ENCODE measurements at regions not wholly inside any gene's neighbourhood (a gene's known extent, or its start where the extent isn't known, plus 50 kb on each side); places are given as distances from the start of the nearest gene placed in this dataset.

DNA sequence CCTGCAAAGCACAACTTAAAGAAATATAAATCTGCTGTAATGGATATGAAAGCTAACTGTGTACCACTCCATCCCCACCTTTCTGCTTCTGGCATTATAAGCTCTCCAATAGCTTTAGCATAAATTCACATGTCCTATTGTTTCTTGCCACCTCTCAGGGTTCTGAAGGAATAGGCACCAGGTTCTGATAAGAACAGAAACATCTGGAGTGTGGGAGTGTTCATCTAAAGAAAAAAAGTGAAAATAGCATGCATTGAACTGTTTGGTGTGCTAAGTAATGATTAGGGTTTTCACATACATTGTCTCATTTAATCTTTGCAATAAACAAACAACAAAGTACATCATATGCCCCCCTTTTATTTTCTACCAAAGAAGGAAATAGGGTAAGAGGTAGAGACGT is 72.3 kb downstream of the FAM76B start:
- no peak for DNase-seq (ENCODE audit: low spot score)

DNA sequence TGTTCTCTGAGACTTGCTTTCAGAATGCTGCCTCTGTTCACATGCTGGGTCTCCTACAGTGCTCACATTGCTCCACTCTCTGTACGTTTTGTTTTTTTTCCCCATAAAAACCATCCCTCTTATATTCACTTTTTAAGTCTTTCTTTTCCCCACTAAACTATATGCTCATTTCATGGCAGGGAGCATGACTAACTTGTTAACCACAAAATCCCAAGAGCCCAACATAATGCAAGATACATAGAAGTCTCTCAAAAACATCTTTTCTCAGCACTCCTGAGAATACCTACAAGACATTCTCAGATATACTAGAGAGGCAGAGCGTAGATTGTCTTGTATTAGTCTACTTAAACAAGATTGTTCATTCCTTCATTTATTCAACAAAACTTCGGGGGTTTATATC is 73.3 kb downstream of the FAM76B start:
- DNase-seq (ENCODE audit: low spot score): no peak

DNA sequence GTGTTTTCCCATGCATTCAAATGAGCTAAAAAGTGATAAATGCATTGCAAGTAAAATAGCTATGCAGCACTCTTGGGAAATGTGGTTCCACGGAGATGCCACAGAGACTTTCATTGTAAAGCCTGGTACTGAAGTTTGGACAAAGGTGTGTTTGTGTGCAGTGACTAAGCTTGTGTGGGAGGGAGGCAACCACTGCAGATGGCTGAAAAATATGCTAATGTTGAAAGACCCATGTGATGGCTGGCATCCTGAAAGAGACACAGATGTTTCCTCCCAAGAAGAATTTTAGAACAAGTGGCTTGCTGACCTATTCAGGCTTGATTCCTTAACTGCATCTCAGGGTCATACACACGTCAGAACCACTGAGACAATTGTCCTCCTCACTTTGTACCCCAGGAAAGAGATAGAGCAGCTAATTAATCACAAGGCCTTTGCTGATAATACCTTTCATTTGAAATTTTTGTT is 73.8 kb downstream of the FAM76B start:
- DNase-seq (ENCODE audit: low spot score): peak; percentile 79

DNA sequence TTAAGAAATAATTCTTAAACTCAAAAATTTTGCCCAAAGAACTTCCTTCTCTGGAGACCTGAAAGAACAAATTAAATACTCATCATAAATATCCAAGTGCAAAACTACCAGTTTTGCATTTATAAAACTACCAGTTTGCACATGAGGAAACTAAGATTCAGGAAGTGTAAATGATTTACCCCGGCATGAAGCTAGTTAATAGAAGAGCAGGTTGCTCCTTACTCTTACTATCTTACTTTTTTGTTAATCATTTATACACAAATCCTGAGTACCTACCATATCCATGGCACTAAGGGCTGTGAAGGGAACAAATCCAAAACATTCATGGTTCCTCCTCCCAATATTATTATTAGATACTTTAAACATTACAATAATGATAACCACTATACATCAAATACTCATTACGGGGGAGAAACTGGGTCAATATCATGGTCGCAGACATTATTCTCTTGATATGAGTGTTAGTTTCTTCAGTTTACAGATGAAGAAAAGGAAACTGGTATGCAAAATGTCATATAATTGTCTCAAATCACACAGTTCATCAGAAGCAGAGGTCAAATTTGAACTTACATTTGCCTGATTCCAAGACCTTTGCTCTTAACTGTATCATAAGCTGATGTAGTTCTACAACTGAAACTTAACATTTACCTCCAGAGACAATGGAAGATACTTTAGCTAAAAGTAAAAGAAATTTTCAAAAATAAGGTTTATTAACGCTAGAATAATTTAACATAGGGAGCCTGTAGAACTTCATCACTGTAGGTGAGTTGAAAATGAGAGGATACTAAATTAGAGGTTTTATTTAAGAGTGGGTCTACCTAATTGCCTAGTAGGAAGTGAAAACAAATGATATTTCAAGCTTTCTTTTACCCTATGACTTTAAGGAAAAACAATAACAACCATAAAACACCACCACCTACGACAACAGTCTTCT is 74.5 kb downstream of the FAM76B start:
- DNase-seq (ENCODE audit: low spot score): no peak

DNA sequence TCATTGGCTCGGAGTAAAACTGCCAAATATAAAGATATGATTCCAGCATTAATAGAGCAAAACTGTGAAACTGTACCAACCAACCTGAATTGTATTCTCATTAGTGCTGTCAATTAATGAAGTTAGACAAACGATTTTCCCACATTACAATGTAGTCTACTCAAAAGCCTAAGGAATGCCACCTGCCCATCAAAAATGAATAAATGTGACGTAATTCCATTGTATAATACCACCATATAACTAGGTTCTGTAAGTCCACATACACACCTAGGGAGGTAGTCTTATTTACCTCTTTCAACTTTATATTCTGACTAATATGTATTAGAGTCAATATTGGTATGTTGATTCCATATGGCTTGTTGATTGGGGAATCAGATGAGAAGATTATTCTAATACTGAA is 76.2 kb downstream of the FAM76B start:
- no peak for DNase-seq (ENCODE audit: low spot score)

DNA sequence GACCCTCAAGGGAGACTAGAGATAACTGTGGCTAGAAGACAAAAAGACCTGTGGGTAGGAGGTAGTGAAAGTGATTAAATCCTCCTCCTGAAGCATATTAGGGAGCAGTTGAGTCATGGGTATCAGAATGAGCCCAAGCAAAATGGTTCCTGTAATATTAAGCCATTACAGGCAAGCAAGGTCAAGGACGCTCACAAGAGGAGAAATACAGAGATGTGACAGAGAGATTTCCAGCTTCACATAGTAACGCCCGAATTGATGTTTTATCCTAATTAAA is 77.7 kb downstream of the FAM76B start:
- DNase-seq (ENCODE audit: low spot score): no peak

DNA sequence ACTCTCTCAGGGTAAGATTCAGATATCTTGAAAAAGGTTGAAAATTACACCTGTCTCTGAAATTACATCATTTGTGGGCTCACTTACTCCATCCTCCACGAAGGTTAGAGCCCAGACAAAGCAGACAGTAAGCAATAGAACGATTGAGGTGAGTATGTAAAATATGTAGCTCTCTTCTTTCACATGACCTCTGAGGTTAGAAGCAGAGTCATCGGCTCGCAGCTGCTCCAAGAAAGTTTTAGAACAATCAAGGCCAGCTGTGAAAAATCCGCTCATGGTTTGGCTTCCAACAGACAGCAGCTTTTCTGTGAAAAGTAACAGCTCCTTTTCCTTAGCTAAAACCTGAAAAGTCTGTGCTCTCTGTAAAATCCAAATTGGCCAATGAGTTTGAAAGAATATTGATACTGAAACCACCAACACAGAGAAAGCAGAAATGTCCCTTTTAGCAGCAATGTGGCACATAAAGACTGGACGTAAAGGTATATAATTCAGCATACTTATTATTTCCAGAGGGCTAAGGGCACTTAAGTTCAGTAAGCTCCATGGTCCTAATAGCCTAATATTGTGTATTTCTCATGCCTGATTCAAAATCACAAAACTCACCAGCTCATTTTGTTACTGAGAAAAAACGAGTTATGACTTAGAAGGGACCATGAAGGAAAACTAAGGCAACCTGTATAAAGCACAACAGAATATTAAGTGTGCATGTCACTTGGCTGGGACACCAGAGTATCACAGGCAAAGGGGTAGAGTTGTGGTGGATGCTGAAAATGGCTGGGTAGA is 78.2 kb downstream of the FAM76B start:
- DNase-seq (ENCODE audit: low spot score): no peak

DNA sequence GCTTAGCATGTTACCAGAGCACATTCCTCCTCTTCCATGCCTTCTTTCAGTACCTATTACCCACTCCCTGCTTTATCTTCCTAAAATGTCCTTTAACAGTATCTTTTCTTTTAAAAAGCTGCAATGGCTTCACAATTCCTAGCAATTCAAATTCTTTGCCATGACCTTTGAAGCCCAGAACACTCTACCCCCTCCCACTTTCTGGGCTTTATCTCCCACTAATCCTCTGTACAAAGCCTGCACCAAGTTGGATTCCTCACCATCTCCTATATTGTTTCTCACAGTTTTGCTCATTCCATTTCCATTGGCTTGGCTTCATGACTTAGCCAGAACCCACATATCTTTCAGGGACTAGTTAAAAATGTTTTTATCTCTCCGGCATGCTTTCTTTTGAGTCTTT is 80.9 kb downstream of the FAM76B start:
- DNase-seq (ENCODE audit: low spot score): no peak

DNA sequence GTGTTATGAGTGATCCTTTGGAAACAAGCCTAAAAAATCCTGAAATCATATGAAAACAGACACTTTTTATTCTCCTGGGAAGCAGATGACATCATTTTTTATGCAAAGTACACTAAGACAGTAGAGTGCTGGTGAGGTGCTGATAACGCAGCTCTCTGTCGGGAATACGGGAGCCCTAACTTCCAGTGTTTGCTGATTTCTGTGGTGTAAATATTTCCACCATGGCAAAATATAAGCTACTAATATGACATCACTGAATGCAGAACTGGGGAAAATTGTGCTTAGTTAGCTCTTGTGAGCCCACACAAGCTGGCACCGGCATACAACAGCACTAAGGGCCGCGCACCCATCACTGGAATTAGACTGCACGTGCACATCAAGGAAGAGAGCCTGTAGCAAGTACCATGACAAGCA is 82.6 kb downstream of the FAM76B start:
- DNase-seq (ENCODE audit: low spot score): no peak

DNA sequence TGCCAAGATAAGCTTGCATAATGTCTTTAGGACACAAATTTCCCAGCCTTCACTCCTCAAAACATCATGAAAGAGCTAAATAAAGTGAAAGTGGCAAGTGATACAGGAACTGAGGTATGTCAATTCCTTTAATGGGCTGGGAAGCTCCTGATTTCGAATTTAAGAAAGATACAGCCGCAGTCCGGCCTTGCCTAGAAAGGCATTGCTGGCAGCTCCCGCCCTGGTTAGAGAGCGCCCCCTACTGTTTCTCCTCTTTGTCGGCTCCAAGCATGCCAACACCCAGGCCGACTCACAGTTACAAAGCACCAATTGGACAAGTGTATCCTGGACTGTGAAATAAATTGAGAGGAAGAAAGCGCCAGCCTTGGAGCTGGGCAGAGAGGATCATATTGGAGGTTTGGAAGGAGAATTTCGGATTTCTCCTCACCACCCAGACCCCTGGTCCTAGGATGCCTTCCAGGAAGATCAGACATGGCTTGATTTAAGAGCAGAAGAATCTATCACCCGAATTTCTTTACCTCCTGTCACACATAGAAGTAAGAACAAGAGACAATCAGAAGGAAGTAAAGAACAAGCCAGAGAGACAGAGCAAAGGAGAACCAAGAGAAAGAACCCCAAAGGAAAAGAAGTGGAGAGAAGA is 84.0 kb downstream of the FAM76B start:
- DNase-seq (ENCODE audit: low spot score): peak; percentile 94

DNA sequence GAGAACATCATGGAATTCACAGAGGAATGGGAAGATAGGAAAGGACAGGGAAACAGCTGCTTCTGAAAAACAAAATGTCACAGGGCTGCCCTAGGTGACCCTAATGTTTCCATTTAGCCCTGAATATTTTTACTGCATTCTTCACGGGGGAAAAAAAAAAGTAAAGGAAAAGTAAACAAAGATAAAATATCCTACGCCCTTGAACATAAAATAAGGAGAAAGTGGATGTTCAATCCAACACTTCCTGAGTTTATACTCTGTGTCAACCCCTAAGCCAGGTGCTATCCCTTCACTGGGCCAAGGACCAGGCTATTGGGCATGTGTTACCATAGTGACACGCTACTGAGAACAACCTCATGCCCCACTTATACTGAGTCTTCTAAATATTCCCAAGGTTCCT is 84.7 kb downstream of the FAM76B start:
- DNase-seq (ENCODE audit: low spot score): no peak

DNA sequence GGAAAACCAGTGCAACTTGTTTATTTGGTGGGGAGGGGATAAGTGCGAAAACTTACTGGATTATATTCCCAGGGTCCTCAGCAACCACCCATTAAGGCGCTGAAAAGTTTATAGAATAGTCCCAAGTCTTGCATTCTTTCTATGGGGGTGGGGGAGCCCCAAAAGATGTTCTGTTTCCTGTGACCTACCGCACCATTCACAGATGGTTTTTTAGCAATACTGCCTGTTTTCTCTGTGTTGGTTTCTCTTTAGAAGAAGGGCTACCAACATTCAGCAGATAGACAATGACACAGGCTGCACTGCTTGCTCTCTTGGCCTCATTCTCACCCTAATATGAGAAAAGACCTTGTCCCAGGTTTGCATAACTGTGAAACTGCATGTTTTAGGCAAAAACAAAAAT is 86.5 kb downstream of the FAM76B start:
- no peak for DNase-seq (ENCODE audit: low spot score)

DNA sequence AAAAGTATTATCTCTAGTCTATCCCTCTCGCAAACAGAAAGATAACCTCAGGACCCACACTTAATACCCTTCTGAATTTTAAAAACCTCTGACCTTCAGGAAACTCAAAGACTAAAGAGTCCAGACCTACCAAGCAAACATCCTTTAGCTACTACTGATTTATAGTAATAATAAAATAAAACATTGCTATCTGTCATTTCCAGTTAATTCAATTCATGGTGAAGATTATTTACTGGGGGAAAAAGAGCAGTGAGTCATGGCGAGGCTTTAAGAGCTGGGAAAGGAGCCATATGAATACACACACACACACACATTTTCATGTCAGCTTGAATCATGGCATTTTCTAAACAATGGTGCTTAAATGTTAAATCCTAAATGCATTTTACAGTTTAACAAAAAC is 87.1 kb downstream of the FAM76B start:
- no peak for DNase-seq (ENCODE audit: low spot score)

DNA sequence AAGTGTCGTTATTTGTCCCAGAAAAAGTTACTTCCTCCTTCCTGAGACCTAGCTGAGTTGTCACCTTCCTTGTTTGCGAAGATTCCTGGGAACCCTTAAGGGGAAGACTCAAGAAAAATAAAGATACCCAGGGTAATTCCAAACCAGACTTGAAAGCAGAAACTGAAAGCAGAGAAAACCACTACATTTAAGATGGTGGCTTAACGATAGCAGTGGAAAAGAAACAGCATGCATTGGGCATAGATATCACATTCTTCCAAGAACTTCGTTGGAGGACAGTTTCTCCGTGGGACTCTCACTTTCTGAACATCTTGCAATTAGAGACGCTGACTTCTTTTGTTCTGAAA is 89.1 kb downstream of the FAM76B start:
- no peak for DNase-seq (ENCODE audit: low spot score)

DNA sequence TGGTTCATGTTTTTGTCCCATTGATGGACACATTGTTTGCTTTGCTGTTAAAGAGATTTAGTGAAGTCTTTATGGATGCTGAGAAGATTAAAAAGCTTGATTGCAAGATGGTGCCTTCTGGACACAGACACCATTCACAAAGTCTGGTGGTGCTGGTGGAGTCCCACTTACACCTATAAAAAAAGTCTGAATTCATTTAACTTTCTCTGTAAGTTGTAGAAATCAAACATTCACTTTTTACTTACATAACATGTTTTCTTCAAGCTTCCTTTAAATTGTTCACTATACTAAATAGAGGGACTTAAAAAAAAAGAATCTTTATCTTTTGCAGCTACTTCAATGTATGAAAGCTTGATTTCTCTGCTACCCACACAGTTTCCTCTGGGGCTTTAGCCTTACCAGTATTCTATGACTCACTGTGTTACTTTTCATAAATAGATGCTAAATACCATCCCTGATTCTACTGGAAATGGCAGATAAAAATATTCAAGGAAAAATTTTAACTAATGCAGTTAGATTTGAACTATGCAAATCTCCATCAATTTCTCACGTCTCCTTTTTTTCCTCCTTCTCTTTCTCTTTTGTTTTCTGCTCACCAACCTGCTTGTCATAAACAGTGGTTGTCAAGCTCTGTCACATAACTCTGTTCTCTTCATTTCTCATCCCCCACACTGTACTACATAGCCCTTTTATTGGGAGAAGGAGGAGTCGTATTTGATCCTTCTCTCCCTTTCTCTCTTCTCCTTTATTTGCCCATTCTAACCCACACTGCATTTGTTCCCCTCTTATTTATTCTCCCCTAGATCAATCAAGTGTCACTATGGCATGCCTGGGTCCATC is 89.7 kb downstream of the FAM76B start:
- peak; percentile 19 for DNase-seq (ENCODE audit: low spot score)

DNA sequence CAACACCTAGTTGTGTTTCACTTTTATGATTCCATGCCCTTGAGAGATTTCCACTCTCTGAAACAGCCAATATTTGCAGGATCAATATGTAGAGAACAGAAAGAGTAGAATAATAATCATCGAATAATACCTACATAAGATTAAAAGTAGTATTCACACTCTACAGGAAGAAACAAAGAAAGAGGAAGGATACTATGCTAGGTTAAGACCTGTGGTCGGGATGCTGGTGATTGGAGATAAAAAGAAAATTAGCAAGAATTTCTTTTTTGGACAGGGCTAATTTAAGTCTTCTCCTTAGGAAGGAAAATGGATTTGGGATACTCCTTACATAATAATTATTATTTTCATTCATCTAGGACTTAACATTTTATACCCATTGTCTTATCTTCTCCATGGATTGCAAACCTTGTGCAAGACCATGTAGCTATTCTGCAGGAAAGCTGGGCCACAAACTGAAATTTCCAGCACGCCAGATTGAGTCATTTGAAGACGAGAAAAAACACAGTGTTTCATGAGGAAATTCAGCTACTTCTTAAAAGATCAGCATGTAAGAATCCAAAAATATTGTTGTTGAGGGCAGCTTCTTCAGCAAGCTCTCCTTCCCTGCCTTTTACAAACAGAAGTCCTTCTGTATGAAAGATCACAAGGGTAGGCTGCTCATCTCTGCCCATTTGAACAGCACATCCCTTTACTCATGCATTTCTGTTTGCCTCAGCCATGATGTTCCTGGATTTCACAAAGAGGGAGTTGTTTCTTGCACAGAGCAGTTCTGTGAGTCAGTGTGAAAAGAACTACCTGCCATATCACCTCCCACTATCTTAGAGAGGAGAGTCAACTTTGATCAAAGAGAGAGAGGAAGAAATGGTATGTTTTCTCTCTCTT is 90.7 kb downstream of the FAM76B start:
- peak; percentile 48 for DNase-seq (ENCODE audit: low spot score)

DNA sequence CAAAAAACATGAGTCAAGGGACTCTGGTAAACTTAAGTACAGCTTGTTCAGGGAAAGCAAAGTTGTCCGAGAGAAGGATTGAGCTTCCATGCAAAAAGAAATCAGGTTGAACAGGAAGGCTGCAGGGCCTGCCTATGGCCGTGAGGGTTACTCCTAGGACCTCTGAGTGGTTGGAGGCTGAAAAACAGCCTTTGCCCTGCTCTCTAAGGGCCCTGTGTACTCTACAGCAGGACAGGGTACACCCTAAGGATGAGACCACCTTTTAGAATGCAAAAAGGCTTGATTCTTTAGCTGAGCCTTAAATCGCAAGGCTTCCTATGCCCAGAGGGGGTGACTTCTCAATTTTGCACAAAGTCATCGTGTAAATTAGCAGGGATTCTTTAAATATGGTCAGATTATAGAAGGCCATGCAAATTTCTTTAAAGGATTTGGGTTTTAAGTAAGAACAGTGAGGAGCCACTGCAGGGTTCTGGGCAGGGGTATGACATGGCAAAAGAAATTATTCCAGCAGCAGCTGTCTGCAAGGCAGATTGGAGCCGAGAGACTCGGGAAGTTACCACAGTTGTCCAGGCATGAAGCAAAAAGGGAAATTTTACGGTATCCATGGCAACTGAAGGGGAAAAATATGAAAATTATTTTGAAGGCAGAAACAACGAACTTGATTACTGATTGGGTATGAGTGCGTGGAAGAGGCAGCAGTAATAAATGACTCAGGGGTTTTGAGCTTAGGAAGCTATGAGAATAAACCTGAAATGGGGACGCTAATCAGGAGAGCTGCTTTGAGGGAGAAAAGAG is 91.8 kb downstream of the FAM76B start:
- peak; percentile 58 for DNase-seq (ENCODE audit: low spot score)

DNA sequence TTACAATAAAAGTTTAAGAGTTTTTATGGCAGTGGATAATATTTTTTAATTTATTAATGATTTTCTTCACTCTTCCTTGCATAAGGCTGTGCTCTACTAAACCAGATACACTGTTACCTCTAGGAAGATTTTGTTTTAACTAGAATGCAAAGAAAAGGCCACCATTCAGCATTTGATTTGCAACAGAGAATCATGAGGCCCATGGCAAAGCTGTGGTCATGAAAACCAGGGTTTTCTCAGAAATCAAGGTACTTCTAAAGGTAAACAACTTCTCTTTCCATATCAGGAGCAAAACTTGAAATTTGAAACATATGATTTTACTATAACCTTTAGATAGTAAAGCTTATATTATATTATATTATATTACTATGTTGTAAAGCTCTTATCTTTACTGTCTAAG is 94.4 kb downstream of the FAM76B start:
- DNase-seq (ENCODE audit: low spot score): no peak

DNA sequence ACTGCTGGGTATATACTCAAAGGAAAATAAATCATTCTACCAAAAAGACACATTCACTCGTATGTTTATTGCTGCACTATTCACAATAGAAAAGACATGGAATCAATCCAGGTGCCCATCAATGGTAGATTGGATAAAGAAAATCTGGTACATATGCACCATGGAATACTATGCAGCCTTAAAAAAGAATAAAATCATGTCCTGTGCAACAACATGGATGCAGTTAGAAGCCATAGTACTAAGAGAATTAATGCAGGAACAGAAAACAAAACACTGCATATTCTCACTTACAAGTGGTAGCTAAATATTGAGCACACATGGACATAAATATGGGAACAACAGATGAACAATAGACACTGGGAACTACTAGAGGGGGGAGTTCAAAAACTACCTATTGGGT is 96.3 kb downstream of the FAM76B start:
- no peak for DNase-seq (ENCODE audit: low spot score)

DNA sequence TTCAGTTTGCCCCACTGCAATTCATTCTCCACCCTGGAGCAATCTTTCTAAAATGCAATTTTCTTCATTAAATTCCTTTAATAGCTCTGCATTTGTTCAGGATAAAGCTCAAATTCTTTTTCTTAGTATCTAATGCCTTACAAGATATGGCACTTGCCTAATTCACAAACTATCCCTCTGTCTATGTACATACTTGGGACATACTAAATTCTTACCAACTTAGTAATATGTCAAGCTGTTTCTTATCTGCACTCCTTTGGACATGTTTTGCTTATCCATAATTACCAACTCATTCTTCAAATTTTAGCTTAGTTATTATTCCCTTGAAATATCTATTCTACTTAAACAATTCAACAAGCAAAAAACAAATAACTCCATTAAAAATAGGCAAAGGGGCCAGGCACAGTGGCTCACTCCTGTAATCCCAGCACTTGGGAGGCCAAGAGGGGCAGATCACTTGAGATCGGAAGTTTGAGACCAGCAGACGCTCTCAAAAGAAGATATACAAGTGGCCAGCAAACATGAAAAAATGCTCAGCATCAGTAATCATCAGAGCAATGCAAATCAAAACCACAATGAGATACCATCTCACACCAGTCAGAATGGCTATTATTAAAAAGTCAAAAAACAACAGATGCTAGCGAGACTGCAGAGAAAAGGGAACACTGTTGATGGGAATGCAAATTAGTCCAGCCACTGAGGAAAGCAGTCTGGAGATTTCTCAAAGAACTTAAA is 96.9 kb downstream of the FAM76B start:
- DNase-seq (ENCODE audit: low spot score): no peak
